ENCODE measurements at regions not wholly inside any gene's neighbourhood (a gene's known extent, or its start where the extent isn't known, plus 50 kb on each side); places are given as distances from the start of the nearest gene placed in this dataset.

GRCh38 chr12:33251548-33251947 is 188.1 kb downstream of the SYT10 start:
- Mint-ChIP-seq H3K27ac (ENCODE audit: unreplicated experiment) (no peak overlapping the region), H3K4me3 (ENCODE audit: unreplicated experiment) (no peak overlapping the region), H3K4me1 (ENCODE audit: unreplicated experiment) (no peaks in the 10 kb centered on the region), H3K9me3 (ENCODE audit: unreplicated experiment) (peaks cover 3% of the 10 kb centered on the region), H3K36me3 (ENCODE audit: unreplicated experiment) (no peaks in the 10 kb centered on the region), H3K27me3 (ENCODE audit: unreplicated experiment) (no peaks in the 10 kb centered on the region)
- no peak for DNase-seq (ENCODE audit: extremely low spot score, unreplicated experiment)
- TF ChIP-seq CTCF (IDR thresholded peaks at IDR 0.05) = no peak

- H3K36me3 Mint-ChIP-seq (ENCODE audit: unreplicated experiment) = no peaks in the 10 kb centered on the region
- H3K27me3 Mint-ChIP-seq (ENCODE audit: unreplicated experiment) = no peaks in the 10 kb centered on the region
- TF ChIP-seq CTCF (IDR thresholded peaks at IDR 0.05) = no peak
- no peak for DNase-seq (ENCODE audit: extremely low spot score, unreplicated experiment)
- no peaks in the 10 kb centered on the region for H3K4me1 Mint-ChIP-seq (ENCODE audit: unreplicated experiment)
- no peak overlapping the region for H3K4me3 Mint-ChIP-seq (ENCODE audit: unreplicated experiment)
- H3K27ac Mint-ChIP-seq (ENCODE audit: unreplicated experiment) = no peak overlapping the region
- peaks cover 14% of the 10 kb centered on the region for H3K9me3 Mint-ChIP-seq (ENCODE audit: unreplicated experiment)
Observed at GRCh38 chr12:33248364-33248763, 191.3 kb downstream of the SYT10 start.

- Mint-ChIP-seq H3K27me3 (ENCODE audit: unreplicated experiment) (no peaks in the 10 kb centered on the region), H3K36me3 (ENCODE audit: unreplicated experiment) (no peaks in the 10 kb centered on the region), H3K4me3 (ENCODE audit: unreplicated experiment) (no peak overlapping the region), H3K4me1 (ENCODE audit: unreplicated experiment) (no peaks in the 10 kb centered on the region), H3K27ac (ENCODE audit: unreplicated experiment) (no peak overlapping the region), H3K9me3 (ENCODE audit: unreplicated experiment) (peaks cover 14% of the 10 kb centered on the region)
- no peak for DNase-seq (ENCODE audit: extremely low spot score, unreplicated experiment)
- no peak for TF ChIP-seq CTCF (IDR thresholded peaks at IDR 0.05)
Observed at GRCh38 chr12:33247625-33248024, 192.0 kb downstream of the SYT10 start.

- Mint-ChIP-seq H3K36me3 (ENCODE audit: unreplicated experiment) (no peaks in the 10 kb centered on the region), H3K27ac (ENCODE audit: unreplicated experiment) (no peak overlapping the region)
Observed at GRCh38 chr12:33245434-33245833, 194.2 kb downstream of the SYT10 start.

GRCh38 chr12:33226671-33227070 is 212.9 kb downstream of the SYT10 start:
- Mint-ChIP-seq H3K27me3 (ENCODE audit: unreplicated experiment) (no peaks in the 10 kb centered on the region), H3K27ac (ENCODE audit: unreplicated experiment) (no peak overlapping the region), H3K9me3 (ENCODE audit: unreplicated experiment) (peaks cover 33% of the 10 kb centered on the region), H3K4me1 (ENCODE audit: unreplicated experiment) (no peaks in the 10 kb centered on the region), H3K4me3 (ENCODE audit: unreplicated experiment) (no peak overlapping the region), H3K36me3 (ENCODE audit: unreplicated experiment) (no peaks in the 10 kb centered on the region)
- TF ChIP-seq CTCF (IDR thresholded peaks at IDR 0.05) = no peak
- DNase-seq (ENCODE audit: extremely low spot score, unreplicated experiment) = no peak

More at GRCh38 chr12:33245434-33245833, 194.2 kb downstream of the SYT10 start:
- Mint-ChIP-seq H3K9me3 (ENCODE audit: unreplicated experiment) (peaks cover 14% of the 10 kb centered on the region), H3K4me1 (ENCODE audit: unreplicated experiment) (no peaks in the 10 kb centered on the region), H3K4me3 (ENCODE audit: unreplicated experiment) (no peak overlapping the region), H3K27me3 (ENCODE audit: unreplicated experiment) (no peaks in the 10 kb centered on the region)
- no peak for DNase-seq (ENCODE audit: extremely low spot score, unreplicated experiment)
- no peak for TF ChIP-seq CTCF (IDR thresholded peaks at IDR 0.05)
